HG03103 (cell line): ENCODE measurements at regions not wholly inside any gene's neighbourhood (a gene's known extent, or its start where the extent isn't known, plus 50 kb on each side); places are given as distances from the start of the nearest gene placed in this dataset.
A peak's percentile ranks its signal among the peaks of the same experiment; 100 is the strongest.

Experiments used
- ATAC-seq: cut with Tn5 transposase; IDR thresholded peaks from one replicate; pipeline ENCODE4 v1.9.1; 2021; ENCODE audit warnings: low read depth; ENCODE audit not compliant: unreplicated experiment

GRCh38 chr12:87689196-87689595 is 340.0 kb downstream of the C12orf50 start:
- ATAC-seq = no peak

GRCh38 chr12:87687362-87687761 is 341.8 kb downstream of the C12orf50 start:
- no peak for ATAC-seq

DNA sequence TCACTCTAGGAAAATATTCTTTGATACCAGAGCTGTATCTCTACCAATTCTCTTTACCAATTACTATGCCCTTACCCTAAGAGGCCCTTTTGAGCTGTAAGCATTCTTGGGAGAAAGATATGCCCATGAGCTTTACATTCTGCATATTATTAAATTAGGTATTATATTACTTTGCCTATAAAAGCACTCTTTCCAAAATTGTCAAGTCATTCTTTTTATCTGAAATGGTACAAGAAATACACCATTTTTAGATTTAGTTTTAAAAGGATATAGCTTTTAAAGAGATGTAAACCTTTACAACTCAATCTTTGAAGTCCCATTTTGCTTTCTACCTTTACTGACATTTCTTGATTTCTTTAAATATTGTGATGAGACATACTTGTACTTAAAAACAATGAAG is 343.5 kb downstream of the C12orf50 start:
- no peak for ATAC-seq

DNA sequence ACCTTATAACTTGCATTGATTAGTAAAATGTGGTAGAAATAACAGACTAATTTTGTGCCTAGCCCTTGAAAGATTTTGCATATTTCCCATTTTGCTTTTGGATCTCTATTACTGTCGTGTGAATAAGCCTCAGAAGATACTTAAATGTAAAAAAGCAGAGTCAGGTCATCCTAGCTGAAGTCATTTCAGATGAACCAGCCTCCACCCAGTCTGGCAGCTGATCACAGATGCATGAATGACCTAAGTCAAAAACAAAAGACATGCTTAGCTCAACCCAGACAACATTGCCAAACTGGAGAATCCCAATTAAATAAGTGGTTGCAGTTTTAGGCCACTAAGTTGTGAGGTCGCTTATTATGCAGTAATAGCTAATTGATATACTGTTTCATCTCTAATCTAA is 349.9 kb downstream of the C12orf50 start:
- ATAC-seq = no peak

GRCh38 chr12:87678453-87678852 is 350.7 kb downstream of the C12orf50 start:
- ATAC-seq = no peak

DNA sequence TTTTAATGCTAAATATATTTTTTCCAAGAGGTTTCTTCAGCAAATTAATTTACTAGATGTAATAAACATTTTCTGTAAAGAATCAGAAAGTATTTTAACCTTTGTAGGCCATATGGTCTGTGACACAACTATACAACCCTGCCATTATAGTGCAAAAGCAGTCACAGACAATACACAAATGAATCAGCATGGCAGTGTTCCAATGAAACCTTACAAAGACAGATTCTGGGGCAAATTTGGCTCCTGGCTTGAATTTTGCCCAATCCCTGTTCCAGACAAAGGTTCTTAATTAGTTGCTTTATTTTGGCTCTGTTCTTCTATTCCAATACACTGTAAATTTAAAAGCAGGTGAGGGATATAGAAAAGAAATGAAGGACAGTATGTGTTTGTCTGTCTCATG is 352.5 kb downstream of the C12orf50 start:
- no peak for ATAC-seq

GRCh38 chr12:87671757-87672156 is 357.4 kb downstream of the C12orf50 start:
- no peak for ATAC-seq

- ATAC-seq = no peak
Observed at GRCh38 chr12:87670448-87670847, 358.8 kb downstream of the C12orf50 start.

- no peak for ATAC-seq
Observed at GRCh38 chr12:87667378-87667777, 361.8 kb downstream of the C12orf50 start.

DNA sequence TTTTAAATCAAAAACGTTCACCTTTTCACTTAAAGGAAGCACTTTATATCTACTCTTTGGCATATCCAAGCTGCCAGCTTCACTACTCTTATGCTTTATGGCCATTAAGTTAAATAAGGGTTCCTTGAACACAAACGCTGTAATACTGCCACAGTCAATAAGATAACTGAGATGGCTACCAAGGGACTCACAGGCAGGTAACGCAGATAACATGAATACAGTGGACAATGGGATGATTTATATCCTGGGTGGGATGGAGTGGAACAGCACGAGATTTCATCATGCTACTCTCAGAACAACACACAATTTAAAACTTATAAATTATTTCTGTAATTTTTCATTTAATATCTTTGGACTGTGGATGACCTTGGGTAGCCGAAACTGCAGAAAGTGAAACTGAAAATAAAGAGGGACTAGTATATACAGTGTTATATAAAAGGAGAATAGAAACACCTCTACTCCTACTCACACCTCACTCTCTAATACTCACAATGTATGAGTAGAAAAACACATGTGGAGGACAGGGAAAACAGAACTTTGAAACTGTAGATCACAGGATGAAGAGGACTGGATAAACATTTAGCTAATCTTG is 367.3 kb downstream of the C12orf50 start:
- peak; percentile 91 for ATAC-seq

DNA sequence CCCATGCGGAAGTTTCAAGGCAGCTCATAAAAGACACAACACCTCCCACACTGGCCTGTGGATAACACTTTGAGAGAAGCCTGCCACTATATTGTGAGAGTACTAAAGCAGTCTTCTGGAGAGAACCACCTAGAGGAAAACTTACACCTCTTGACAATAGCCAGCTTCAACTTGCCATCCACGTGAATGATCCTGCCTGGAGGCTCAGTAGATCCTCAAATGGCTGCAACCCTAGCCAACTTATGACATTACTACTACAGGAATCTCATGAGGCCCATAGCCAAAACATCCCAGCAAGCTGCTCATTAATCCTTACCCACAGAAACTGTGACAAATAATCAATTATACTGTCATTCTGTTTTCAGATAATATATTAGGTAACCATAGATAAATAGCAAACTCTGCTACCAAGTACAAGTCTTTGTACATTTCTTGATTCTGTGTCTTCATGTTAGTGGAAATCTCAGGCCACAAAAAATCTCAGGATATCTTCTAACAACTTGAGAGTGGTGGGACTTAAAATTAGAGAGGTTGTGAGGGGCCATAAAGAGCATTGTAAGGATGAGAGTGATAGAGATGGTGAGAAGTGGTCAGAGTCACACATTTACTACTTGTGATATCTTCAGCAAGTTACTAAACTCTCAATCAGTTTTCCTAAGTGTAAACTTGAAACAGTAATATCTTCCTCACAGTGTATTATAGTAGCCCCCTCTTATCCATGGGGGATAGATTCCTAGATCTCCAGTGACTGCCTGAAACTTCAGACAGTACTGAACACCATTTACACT is 368.0 kb downstream of the C12orf50 start:
- ATAC-seq = no peak

DNA sequence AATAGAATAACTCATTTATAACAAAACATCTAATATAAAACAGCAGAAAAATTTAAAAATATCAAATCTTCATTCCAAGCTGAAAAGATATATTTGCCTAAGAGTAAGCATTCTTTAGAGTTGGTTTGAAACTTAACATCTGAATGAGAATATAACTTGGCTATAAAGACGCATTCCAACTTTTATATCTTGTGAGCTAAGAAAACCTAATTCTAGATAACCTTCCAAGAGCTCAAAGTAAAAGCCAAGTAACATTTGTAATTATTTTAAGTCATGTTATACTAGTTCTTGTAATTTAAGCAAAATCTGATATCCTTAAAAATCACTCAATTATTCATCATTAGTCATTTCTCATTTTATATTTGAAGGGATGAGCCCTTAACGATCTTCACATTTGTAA is 368.9 kb downstream of the C12orf50 start:
- no peak for ATAC-seq

DNA sequence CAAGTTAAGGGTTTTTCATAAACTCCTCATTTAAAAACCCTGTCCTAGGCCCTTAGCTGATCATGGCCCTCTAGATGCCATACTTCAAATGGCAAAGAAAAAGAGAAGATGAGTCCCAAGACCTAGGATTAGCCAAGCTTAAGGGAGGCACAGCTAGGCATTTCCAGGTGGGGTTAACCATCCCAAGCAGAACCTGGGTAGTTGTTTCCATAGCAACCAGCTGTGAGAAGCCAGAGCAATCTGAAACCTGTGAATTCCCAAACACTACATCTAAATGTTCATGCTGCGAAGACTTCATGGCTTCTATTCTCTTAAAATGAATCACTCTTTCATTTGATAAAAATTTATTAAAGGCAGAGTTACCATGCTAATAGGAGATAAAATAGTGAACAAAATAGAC is 372.9 kb downstream of the C12orf50 start:
- no peak for ATAC-seq

DNA sequence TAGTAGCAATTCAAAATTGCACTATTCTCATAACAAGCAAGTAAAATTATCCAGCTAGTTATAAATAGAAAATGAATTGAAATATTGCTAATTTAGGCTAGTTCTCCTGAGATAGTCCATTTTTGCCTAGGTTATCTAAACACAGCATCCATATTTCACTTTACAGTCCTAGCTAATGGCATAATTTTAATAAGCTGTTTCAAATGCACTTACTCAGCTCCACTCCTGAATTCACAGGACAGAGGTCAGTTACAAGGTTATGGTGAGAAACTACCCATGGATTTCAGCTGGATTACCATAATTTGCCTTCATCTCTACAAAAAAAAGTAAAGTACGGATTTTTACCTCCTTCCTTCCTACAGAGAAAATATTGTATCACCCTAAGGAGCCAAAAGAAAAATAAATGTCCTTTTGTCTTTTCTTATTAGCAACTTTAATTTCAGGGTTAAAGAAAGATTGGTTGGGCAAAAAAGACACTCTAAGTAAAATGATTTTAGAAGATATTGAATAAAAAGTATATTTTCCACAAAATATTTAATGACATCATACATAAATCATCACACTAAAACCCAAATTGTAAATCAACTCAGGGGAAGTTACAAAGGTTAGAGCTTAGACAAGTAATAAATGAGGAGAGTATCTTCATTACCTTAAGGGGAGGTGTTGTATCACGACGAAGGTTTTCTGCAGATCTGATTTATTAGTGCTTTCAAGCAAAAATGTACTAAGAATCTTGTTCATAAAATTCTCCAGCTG is 377.4 kb downstream of the C12orf50 start:
- ATAC-seq = no peak

GRCh38 chr12:87642245-87642644 is 387.0 kb downstream of the C12orf50 start:
- ATAC-seq = no peak

DNA sequence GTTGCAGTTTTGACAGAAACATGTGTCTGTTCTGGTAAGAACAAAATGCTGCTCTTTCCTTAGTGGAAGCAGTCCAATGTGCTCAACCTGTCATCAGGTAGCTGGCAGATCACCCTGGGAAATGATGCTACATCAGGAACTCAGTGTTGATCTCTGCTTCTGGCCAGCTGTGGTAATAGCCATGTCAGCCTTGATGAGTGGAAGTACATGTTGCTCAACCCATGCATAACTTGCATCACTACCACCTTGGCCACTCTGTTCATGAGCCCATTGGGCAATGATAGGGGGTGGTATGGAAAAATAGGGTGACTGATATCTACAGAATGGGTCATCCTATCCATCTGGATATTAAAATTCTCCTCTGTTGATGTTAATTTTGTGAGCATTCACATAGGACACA is 411.0 kb downstream of the C12orf50 start:
- ATAC-seq = no peak

DNA sequence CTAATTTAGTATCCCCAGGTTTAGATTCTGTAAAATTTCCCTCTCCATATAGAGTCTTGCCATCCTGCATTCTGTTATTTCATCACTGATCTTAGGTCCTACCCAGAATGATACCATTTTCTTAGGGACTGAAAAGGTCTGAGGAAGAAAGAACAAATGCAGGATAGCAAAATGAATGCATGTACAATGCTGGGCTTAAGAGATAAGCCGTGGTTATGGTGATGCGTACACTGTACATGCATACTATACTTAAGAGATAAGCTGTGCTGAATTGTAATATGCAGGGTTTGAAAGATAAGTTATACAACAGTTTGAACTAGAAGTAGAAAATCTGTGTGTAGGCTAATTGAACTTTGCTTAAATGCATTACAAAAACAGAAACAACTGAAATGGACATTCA is 416.2 kb downstream of the C12orf50 start:
- ATAC-seq = no peak

- no peak for ATAC-seq
Observed at GRCh38 chr12:87608321-87608720, 420.9 kb downstream of the C12orf50 start.

- no peak for ATAC-seq
Observed at GRCh38 chr12:87603727-87604126, 425.5 kb downstream of the C12orf50 start.

DNA sequence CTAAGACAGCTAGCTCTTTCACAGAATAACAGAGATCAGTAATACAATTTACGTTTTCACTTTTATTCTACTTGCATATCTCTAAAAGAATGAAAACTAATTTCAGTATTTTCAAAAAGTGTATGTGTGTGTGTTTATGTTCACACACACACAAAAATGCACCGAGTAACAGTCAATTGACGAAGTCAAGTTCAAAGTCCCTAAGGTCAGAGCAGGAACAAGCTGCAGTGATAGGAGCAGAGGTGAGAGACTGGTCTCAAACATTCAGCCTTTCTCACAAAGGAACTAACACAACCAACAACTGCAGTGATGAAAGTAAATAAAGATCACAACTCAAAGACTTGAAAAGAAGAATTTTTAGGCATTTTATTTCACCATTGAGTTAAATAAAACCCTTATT is 429.7 kb downstream of the C12orf50 start:
- no peak for ATAC-seq

- ATAC-seq = no peak
Observed at GRCh38 chr12:87597114-87597513, 432.1 kb downstream of the C12orf50 start.

GRCh38 chr12:87596636-87597035 is 432.6 kb downstream of the C12orf50 start:
- no peak for ATAC-seq
